ENCODE measurements at regions not wholly inside any gene's neighbourhood (a gene's known extent, or its start where the extent isn't known, plus 50 kb on each side); places are given as distances from the start of the nearest gene placed in this dataset.
"Not testable (repeated sequence)": the region's sequence is repeated elsewhere in the genome, so short reads cannot be mapped to it uniquely, and the experiment has no call there.

DNA sequence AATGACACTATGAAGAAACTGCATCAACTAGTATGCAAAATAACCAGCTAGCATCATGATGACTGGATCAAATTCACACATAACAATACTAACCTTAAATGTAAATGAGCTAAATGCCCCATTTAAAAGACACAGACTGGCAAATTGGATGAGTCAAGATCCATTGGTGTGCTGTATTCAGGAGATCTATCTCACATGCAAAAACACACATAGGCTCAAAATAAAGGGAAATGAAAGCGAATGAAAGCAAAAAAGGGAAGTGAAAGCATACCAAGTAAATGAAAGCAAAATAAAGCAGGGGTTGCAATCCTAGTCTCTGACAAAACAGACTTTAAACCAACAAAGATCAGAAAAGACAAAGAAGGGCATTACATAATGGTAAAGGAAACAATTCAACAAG is 272.3 kb upstream of the ECI2 start:
- not testable (repeated sequence) for TF ChIP-seq EP300, POLR2A (IDR thresholded peaks at IDR 0.05)
- TF ChIP-seq, protein P1, sequence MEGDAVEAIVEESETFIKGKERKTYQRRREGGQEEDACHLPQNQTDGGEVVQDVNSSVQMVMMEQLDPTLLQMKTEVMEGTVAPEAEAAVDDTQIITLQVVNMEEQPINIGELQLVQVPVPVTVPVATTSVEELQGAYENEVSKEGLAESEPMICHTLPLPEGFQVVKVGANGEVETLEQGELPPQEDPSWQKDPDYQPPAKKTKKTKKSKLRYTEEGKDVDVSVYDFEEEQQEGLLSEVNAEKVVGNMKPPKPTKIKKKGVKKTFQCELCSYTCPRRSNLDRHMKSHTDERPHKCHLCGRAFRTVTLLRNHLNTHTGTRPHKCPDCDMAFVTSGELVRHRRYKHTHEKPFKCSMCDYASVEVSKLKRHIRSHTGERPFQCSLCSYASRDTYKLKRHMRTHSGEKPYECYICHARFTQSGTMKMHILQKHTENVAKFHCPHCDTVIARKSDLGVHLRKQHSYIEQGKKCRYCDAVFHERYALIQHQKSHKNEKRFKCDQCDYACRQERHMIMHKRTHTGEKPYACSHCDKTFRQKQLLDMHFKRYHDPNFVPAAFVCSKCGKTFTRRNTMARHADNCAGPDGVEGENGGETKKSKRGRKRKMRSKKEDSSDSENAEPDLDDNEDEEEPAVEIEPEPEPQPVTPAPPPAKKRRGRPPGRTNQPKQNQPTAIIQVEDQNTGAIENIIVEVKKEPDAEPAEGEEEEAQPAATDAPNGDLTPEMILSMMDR (IDR thresholded peaks at IDR 0.05): not testable (repeated sequence)

All from sigmoid colon (tissue), 4 donors.